Breast epithelium (tissue), 3 donors: ENCODE measurements at regions not wholly inside any gene's neighbourhood (a gene's known extent, or its start where the extent isn't known, plus 50 kb on each side); places are given as distances from the start of the nearest gene placed in this dataset.
"Not testable (repeated sequence)": the region's sequence is repeated elsewhere in the genome, so short reads cannot be mapped to it uniquely, and the experiment has no call there.

ENCODE experiments used
- POLR2AphosphoS5 ChIP-seq, 3 donors: sonication (generic); formaldehyde crosslinking; IDR thresholded peaks; one replicate each; pipeline ENCODE4 v1.6.1; 2017; ENCODE audit warnings: antibody characterized with exemption in 3 of 3
- TF ChIP-seq, protein P1 (sequence below), 3 donors: fragments of 450-650 bp; IDR thresholded peaks; one replicate each; pipeline ENCODE4 v1.5.1; 2016 to 2017; ENCODE audit warnings: antibody characterized with exemption in 3 of 3, mild to moderate bottlenecking in 3 of 3, moderate library complexity in 3 of 3

DNA sequence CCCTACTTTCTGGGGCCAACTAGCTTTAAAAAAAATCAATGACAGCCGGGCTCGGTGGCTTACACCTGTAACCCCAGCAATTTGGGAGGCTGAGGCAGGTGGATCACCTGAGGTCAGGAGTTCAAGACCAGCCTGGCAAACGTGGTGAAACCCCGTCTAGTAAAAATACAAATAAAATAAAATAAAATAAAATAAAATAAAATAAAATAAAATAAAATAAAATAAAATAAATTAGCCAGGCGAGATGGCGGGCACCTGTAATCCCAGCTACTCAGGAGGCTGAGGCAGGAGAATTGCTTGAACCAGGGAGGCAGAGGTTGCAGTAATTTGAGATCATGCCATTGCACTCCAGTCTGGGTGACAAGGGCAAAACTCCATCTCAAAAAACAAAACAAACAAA is 443.9 kb upstream of the CDH10 start:
- TF ChIP-seq, protein P1, sequence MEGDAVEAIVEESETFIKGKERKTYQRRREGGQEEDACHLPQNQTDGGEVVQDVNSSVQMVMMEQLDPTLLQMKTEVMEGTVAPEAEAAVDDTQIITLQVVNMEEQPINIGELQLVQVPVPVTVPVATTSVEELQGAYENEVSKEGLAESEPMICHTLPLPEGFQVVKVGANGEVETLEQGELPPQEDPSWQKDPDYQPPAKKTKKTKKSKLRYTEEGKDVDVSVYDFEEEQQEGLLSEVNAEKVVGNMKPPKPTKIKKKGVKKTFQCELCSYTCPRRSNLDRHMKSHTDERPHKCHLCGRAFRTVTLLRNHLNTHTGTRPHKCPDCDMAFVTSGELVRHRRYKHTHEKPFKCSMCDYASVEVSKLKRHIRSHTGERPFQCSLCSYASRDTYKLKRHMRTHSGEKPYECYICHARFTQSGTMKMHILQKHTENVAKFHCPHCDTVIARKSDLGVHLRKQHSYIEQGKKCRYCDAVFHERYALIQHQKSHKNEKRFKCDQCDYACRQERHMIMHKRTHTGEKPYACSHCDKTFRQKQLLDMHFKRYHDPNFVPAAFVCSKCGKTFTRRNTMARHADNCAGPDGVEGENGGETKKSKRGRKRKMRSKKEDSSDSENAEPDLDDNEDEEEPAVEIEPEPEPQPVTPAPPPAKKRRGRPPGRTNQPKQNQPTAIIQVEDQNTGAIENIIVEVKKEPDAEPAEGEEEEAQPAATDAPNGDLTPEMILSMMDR (IDR thresholded peaks at IDR 0.05) = not testable (repeated sequence)
- not testable (repeated sequence) for TF ChIP-seq POLR2AphosphoS5 (IDR thresholded peaks at IDR 0.05)
